NOMO-1 treated with DMSO at 0.1 percent for 48 hours (cell line): ENCODE measurements at regions not wholly inside any gene's neighbourhood (a gene's known extent, or its start where the extent isn't known, plus 50 kb on each side); places are given as distances from the start of the nearest gene placed in this dataset.

Source experiments
- DNase-seq: peaks from one replicate; lab custom pipeline; 2025; ENCODE audit not compliant: unreplicated experiment; lab: John Stamatoyannopoulos, UW

DNA sequence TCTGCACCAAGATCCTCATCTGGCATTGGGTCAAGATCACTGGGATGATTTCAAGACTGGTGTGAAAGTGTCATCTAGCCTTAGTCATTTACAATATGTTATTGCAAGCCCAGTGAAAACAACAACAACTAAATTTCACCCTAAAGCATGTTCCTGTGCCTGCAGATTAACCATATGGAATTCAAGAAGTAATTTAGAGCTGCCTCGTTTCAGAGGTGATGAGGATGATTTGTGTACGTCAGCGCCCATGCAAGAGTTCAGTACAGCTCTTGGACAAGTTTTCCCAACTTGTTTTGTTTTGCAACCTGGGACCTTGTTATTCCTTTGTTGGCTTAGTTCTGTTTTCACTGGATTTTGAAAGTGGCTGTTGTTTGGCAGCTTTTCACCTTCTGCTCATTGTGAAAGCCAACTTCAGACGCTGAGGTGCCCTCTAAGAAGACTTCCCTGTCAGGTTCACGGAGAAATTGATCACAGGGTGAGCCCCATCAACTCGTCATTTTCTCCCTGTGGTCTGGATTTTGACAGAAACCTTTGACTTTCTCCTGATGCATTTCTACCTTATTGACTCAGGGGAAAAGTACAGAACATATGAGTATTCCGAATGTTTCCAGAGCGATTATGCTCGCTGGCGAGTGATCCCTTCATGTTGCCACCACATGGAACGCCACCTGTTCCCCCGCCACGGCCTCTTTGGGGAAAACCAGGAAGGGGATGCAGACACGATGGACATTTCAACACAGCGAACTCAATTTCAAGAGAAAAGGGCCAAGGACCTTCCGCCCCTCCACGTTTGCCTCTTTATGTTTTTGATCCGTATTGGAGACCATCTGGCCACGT lies 85.6 kb downstream of the FOXL1 start:
- no peak for DNase-seq

DNA sequence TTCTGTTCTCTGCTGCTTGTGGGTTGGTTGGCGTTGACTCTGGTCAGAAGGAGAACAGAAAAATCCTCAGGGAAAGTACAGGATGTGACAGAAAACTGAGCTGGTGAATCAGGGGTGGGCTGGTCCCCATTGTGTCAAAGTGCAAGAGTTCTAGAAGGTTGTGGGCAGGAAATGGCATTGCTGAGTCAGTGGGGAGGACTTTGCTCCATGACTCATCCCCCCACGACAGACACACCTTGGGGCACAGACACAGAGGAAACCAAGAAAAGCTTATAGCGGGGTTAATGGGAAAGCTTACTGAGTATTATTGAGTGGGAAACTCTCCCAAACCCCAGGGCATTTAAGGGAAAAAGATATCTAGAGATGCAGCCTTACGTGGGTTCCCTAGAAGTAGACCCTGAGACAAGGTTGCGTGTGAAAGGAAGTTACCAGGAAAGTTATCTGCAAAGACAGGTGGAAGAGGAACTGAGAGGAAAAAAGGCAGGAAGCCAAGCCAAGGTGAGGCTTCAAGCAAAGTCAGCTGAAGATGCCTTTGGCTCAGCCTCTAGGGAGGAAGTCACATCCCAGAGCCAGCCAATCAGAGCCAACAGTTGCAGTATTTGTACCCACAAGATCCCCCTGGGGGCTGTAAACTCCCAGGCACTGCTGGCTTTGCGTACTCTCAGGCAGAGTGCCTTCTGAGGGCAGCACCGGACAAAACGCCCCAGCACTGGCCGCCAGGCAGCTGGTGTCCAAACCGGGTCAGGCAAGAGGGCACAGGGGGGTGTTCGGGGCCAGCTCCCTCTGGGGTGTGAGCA lies 86.4 kb downstream of the FOXL1 start:
- DNase-seq, result peak; percentile 83

DNA sequence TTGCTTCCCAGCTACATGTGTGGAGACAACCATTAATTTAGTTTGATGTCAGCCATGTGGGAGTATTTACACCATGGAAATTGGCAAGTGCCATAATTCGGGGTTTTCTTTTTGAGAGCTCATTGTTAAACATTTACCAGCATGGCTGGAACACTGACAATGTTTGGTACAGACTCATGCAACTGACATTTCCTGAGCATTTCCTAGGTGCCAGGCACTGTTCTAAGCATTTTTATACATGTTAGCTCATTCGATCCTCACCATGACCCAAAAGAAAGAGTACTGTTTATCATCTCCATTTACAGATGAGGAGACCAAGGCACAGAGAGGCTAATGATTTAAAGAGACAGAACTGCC lies 86.9 kb downstream of the FOXL1 start:
- no peak for DNase-seq

DNA sequence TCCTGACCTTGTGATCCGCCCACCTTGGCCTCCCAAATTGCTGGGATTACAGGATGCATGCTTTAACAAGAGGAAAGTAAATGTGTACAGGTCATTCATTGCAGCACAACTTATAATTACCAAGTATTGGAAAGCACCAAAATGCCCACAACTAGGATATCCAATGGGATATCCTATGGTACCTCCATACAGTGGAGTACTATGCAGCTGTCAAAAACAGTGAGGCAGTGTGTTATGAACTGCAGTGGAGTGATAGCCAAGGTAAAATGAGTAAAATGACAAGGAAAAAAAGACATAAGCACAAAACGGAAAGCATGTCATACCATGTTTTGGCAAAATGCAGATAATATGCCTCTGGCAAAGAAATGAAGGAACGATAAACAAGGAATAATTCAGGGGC lies 87.6 kb downstream of the FOXL1 start:
- DNase-seq, result no peak

DNA sequence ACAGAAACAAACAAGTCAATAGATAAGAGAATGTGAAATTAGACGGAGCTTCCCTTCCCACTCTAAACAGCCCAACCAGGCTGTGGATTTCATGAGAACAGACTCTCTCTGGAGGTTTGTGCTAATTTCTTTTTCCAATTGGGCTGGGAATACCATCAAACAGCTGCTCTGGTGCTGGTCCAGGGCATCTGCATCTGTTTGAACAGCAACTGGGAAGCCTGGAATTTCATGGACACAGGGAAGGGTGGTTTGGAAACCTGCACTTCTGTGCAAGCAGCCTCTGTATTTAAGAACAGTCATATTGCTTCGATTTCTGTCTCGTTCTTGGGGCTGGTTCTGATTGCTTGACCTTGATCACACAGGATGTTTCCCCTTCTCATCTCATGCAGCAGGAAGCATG lies 88.7 kb downstream of the FOXL1 start:
- no peak for DNase-seq

DNA sequence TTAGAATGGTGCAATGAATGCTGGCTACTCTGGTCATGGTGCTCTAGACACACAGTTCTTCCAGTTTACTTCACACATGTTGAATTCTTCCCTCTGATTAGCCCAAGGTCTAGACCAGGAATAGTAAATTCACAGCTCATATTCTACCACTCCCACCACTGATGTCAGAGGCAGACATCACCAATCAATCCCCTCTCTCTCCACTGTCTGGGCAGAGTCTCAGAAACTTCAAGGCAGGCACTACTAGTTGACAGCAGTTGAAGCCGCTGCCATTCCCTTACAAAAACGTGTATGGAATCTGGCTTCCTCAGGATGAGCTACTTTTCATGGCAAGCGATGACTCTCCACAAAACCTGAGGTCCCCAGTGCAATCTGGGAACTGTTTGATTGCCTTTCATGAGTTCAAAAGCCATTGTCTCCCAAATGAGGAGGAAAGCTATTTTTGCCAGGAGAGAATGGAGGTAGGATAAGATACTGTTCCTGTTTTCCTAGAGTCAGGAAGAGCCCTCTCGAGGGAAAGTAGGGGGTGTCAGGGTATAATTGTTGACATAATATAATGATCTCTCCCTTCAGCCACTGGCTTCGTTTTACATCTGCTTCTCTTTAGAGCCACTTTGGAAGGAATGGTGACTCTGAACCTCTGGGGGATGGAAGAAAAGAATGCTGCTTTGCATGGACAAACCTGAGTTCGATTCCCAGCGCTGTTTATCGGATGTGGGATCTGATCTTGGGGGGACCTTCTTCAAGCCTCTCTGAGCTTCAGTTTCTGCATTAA lies 90.0 kb downstream of the FOXL1 start:
- DNase-seq, result no peak

DNA sequence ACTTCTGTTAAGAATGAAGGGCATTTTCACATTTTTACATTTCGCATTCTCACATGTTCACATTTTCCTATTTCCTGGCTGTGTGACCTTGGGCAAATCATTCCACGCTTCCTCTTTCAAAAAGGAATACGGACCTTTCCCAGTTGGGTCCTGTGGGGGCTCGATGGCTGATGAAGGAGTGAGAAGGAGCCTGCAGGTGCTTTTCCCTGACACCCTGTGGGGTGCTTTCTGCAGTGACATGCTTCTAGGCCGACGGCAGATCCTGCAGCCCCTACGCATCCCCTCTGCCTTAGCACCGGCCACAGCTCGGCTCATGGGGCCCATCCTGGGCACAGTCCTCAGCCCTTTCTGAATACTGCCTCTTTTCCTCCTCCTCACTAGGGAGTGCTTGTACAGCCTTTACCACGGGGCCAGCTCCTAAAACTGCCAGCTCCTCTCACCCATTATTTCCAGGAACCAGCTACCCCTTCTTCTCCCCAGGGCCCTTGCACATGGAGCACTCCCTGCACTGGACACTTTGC lies 91.0 kb downstream of the FOXL1 start:
- DNase-seq, result no peak

DNA sequence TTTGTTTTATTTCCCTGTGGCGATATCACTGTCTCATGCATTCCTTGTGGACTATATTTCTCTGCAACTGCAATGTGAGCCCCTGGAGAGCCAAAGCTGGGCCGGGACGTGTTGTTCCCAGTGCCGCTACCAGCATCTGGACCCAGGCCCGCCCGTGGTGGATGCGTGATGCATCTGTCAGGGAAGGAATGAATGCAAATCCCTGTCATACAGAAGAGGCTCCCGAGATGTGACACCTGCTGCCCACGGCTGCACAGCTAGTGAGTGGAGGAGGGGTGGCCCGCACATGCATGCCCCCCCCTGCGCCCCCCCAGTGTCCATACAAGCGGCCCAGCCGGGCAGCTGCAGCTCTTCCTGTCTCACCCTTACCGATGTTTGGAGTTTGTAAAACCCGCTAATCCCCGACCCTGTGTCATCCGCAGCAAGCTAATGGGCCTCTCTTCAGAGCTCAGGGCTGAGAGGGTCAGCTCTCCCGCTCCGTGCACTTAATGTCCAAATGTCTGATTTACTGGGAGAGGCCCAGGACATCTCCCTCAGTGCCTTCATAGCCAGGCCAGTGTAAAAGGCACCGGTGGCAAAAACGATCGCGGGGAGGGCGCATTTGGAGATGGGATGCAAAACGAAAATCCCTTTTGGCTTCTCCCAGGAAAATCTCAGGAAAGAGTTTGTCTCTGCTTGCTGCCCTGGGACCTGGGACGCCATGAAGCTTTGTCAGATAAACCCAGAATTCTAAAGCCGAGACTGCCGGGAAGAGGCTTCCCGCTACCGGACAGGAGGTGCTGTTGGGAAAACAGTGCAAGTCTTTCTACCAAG lies 91.8 kb downstream of the FOXL1 start:
- DNase-seq, result no peak

DNA sequence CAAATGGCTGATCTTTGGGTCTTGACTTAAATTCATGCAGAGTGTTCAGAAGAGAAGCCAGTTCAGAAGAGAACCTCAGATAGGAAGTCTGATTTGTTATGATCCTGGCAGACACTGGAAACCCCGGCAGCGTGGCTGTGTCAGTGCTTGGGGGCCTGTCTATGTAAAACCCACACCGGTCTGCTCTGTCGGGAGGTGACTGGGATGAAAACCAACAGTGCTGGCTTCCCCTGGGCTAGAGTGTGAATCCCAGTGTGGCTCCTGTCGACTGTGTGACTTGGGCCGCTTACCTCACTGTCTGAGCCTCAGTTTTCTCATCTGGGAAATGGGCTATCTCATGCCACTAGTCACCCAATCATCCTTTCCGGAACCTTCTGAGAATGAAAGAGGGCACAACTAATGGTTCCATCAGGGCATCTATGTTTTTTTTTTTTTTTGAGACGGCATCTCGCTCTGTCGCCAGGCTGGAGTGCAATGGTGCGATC lies 92.4 kb downstream of the FOXL1 start:
- DNase-seq, result no peak

DNA sequence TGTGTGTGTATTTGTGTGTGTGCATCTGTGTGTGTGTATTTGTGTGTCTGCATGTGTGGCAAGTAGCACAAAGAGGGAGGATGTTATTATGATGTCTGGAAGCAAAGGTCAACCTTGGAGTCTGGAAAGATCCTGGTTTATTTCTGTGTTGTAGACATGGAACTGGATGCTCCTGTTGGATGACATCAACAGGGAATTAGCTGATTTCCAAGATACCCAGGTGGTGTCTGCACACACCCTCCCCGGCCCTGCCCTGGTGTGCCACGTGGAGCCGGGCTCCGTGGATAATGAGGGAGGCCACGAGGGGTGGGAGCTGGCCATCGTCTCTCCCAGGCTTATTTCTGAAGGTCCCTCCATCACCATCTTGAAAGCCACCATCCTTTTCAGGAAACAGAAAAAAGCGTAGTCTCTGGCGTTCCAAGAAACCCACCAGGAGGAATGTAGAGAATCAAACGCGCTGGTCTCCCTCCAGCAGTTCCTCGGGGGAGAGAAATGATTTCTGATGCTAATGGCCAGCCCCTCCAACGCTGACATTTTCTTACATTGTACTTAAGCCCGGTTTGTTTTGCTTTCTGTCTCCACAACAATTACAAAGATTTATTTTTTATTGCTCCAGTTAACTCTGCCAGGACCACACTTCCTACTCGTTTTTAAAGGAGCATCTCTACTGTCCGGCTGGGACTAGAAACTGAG lies 93.3 kb downstream of the FOXL1 start:
- DNase-seq, result no peak

DNA sequence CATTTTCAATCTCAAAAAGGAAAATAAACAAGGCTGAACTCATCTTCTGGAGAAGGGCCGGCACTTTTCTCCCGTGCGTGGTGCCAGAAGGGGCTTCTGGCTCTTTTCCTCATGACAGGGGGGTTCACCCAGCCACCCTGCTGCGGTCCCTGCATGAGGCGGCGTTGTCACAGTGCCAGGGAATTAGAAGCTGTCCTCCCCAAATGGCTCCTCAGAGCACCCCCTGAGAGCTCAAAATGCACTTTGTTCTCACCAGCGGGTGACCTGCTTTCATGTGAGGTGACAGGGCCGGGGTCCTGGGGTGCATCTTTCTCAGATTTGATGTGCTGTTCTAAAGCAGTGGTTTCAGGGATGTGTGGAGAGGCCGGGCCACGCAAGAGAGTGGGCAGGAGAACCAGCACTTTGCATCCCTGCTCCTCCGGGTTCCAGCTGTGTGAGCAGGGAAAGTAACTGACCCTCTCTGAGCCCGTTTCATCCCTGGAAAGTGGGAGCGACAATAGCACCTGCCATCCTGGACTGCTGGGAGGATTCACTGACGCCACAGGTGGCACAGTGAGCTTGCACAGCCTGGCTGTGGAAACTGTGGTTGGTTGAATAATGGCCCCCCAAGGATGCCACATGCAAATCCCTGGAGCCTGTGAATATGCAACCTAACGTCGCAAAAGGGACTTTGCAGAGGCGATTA lies 94.0 kb downstream of the FOXL1 start:
- DNase-seq, result no peak

DNA sequence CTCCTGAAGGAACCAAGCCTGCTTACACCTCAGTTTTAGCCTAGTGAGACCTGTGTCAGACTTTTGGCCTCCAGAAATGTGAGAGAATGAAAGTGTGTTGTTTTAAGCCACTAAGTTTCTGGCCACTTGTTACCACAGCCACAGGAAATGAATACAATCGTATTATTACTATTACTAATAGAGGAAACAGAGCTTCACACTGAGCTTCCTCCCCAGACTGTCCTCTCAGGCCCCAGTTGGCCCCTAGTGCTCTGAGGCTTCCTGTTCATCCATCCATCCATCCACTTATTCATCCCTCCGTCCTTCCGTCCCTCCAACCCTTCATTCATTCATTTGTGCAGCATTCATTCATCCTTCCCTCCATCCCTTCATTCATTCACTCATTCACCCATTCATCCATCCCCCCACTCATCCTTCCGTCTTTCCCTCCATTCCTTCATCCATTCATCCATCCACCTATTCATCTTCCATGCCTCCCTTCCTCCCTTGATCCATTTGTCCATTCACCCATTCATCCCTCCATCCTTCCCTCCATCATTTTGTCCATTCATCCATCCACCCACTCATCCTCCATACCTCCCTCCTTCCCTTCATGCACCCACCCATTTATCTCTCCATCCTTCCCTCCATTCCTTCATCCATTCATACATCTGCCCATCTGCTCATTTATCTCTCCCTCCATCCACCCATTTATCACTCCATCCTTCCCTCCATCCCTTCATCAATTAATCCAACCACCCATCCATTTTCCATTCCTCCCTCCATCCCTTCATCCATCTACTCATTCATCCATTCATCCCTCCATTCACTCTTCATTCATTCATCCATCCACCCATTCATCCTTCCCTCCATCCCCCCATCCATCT lies 95.0 kb downstream of the FOXL1 start:
- no peak for DNase-seq

DNA sequence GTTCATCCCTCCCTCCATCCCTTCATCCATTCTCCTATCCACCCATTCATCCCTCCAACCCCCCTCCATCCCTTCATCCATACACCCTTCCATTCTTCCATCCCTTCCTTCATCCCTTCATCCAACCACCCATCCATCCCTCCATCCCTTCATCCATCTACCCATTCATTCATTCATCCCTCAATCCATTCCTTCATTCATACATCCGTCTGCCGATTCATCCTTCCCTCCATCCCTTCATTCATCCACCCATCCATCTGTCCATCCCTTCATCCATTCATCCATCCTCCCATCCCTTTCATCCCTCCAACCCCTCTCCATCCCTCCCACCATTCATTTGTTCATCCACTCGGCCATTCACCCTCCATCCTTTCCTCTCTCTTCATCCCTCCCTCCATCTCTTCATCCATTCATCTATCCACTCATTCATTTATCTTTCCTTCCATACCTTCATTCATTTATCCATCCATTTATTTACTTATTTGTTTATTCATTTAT lies 95.7 kb downstream of the FOXL1 start:
- DNase-seq, result no peak

DNA sequence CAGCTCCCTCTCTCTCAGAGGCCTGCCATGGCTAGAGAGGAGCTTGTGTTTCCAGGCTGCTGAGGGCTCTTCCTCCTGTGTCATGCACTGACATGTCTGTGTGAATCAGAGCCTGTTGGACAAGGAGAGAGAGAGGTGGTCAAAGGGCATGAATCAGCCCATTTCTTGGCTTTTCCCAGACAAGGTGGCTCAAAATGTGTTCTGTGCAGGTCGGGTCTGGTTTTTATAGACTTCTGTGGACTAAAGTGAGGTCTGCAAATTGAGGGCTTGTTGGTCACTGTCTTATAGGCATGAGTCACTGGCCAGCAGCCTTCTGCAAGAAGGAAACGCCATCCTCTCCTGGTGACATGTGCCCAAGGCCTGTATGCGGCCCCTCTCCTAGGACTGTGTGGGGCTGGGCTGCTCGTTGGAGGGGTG lies 97.9 kb downstream of the FOXL1 start:
- DNase-seq, result no peak

DNA sequence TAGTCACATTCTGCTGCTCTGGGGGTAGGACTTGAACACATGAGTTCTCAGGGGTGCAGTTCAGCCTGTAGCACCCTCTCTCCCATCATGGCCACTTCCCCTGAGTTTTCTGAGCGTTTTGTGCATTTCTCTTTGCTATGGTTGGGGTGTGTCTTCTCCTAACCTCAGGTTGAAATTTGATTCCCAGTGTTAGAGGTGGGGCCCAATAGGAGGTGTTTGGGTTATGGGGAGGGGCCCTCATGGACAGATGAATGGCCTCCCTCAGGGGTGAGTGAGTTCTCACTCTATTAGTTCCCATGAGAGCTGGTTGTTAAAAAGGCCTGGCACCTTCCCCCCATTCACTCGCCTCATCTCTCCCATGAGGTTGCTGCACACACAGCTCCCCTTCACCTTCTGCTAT lies 101.1 kb downstream of the FOXL1 start:
- DNase-seq, result no peak

DNA sequence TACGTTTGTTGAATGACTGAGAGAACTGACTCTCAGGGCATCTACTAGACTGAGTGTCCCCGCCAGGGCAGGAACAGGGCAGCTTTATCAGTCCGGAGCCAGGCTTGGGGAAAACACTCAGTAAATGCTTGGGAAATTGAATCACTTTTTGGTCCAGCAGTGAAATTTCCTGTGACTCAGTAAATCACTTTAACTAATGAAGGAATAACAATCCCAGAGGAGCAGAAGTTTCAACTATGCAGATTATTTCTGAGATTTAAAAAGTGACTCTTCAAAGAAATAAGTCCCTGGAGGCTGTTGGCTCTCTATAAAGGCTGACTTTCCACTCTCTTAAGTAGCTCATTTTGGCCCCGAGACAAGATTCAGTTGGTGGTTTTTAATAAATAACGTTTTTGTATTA lies 101.8 kb downstream of the FOXL1 start:
- DNase-seq, result no peak

DNA sequence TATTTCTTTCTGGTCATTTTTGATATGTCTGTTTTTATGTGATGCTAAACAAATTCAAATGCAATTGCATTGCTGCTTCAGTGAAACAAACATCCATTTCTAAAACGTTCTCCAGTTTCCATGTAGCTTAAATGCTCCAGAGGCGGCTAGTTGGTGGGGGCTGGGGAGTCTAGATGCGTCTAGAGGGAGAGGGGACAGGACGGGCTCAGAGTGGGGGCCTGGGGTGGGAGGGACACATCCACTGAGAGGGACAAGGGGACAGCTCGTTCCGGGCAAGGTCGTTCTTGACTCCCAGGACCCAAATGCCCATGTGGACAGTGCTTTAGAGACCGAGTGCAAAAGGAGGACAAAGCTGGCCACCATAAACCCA lies 102.3 kb downstream of the FOXL1 start:
- no peak for DNase-seq

DNA sequence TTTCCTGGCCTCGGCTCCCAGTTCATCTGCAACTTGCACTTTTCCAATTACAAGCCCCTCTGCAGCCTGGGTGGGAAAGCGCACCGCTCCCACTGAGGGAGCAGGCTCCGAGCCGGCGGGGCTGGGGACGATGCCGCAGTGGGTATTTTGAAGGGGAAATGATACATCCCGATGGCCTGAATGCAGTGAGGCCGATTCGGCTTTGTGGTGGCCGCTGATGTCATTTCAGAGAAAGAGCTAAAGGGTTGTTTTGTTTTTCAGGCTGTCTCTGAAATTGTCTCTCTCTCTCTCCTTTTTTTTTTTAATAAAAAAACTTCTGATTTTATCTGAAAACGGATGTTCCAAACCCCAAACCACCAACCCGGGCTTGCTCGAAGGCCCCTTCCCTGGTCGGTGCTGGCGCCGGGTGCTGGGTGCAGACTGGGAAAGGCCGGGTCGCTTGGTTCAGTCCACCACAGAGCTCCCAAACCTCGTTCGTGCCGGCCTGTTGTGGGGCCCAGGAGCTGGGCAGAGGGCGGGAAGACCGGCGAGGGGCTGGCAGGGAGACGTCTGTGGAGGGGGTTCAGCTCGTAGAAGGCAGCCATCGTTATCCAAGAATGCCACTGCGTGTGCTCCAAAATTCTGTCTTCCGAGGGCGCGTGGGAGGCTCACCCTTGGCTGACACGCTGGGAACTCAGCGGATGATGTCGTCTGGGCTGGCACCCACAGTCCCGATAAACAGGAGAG lies 102.8 kb downstream of the FOXL1 start:
- DNase-seq, result no peak
